ENCODE measurements at regions not wholly inside any gene's neighbourhood (a gene's known extent, or its start where the extent isn't known, plus 50 kb on each side); places are given as distances from the start of the nearest gene placed in this dataset.

GRCh38 chr18:57249179-57249578, 102.3 kb downstream of the BOD1L2 start:
- Mint-ChIP-seq H3K27me3 (ENCODE audit: low read depth, poor library complexity) (peaks cover 14% of the 10 kb centered on the region), H3K27ac (no peak overlapping the region), H3K36me3 (ENCODE audit: low read depth) (no peaks in the 10 kb centered on the region), H3K9me3 (no peaks in the 10 kb centered on the region), H3K4me3 (no peak overlapping the region), H3K4me1 (peaks cover 57% of the 10 kb centered on the region)
- no peak for DNase-seq
- no peak for TF ChIP-seq CTCF (IDR thresholded peaks at IDR 0.05)

GRCh38 chr18:57249883-57250282, 102.5 kb upstream of the ST8SIA3 start:
- no peaks in the 10 kb centered on the region for H3K9me3 Mint-ChIP-seq
- TF ChIP-seq CTCF (IDR thresholded peaks at IDR 0.05): no peak
- peaks cover 17% of the 10 kb centered on the region for H3K27me3 Mint-ChIP-seq (ENCODE audit: low read depth, poor library complexity)
- no peaks in the 10 kb centered on the region for H3K36me3 Mint-ChIP-seq (ENCODE audit: low read depth)
- peaks cover 61% of the 10 kb centered on the region for H3K4me1 Mint-ChIP-seq
- no peak overlapping the region for H3K27ac Mint-ChIP-seq
- no peak for DNase-seq
- H3K4me3 Mint-ChIP-seq: no peak overlapping the region

- H3K27me3 Mint-ChIP-seq (ENCODE audit: low read depth, poor library complexity): peaks cover 12% of the 10 kb centered on the region
- no peaks in the 10 kb centered on the region for H3K9me3 Mint-ChIP-seq
- no peaks in the 10 kb centered on the region for H3K36me3 Mint-ChIP-seq (ENCODE audit: low read depth)
- no peak for TF ChIP-seq CTCF (IDR thresholded peaks at IDR 0.05)
- H3K27ac Mint-ChIP-seq: no peak overlapping the region
- DNase-seq: no peak
- peak overlapping the region; percentile 55 for H3K4me3 Mint-ChIP-seq
- H3K4me1 Mint-ChIP-seq: peaks cover 61% of the 10 kb centered on the region
Observed at GRCh38 chr18:57251747-57252146, 100.6 kb upstream of the ST8SIA3 start.

GRCh38 chr18:57253903-57254302, 98.5 kb upstream of the ST8SIA3 start:
- Mint-ChIP-seq H3K9me3 (peaks cover 5% of the 10 kb centered on the region), H3K4me3 (no peak overlapping the region), H3K27ac (no peak overlapping the region), H3K36me3 (ENCODE audit: low read depth) (no peaks in the 10 kb centered on the region), H3K27me3 (ENCODE audit: low read depth, poor library complexity) (peaks cover 22% of the 10 kb centered on the region), H3K4me1 (peaks cover 50% of the 10 kb centered on the region)
- no peak for DNase-seq
- TF ChIP-seq CTCF (IDR thresholded peaks at IDR 0.05): no peak

GRCh38 chr18:57258131-57258777, 94.1 kb upstream of the ST8SIA3 start:
- Mint-ChIP-seq H3K27me3 (ENCODE audit: low read depth, poor library complexity) (peaks cover 19% of the 10 kb centered on the region), H3K36me3 (ENCODE audit: low read depth) (no peaks in the 10 kb centered on the region), H3K27ac (no peak overlapping the region), H3K4me3 (no peak overlapping the region), H3K4me1 (peaks cover 13% of the 10 kb centered on the region), H3K9me3 (peaks cover 10% of the 10 kb centered on the region)
- DNase-seq: no peak
- no peak for TF ChIP-seq CTCF (IDR thresholded peaks at IDR 0.05)

GRCh38 chr18:57267368-57267925, 84.9 kb upstream of the ST8SIA3 start:
- peaks cover 8% of the 10 kb centered on the region for H3K27me3 Mint-ChIP-seq (ENCODE audit: low read depth, poor library complexity)
- H3K27ac Mint-ChIP-seq: no peak overlapping the region
- H3K36me3 Mint-ChIP-seq (ENCODE audit: low read depth): no peaks in the 10 kb centered on the region
- DNase-seq: no peak
- H3K4me1 Mint-ChIP-seq: no peaks in the 10 kb centered on the region
- no peak overlapping the region for H3K4me3 Mint-ChIP-seq
- no peaks in the 10 kb centered on the region for H3K9me3 Mint-ChIP-seq
- TF ChIP-seq CTCF (IDR thresholded peaks at IDR 0.05): no peak
